A549 (cell line): ENCODE measurements at regions not wholly inside any gene's neighbourhood (a gene's known extent, or its start where the extent isn't known, plus 50 kb on each side); places are given as distances from the start of the nearest gene placed in this dataset.

Experiments used
- ATAC-seq, 2 experiments: fragments of 200-7000 bp in 1 of 2; fragments of >200 bp in 1 of 2; cut with Nextera tagmentation in 1 of 2; cut with Tn5 transposase in 1 of 2; 3 replicates each; pipeline versions ENCODE4 v1.8.0 to v1.9.1; 2018 to 2020; ENCODE audit warnings: mild to moderate bottlenecking in 1 of 2, moderate library complexity in 1 of 2
- CTCF ChIA-PET: fragments of 300-600 bp; sonication (Branson Sonifier 250); formaldehyde crosslinking; extraction: SDS; loops from one replicate; lab custom pipeline; 2021; ENCODE audit warnings: antibody characterized with exemption, inconsistent platforms; lab: Yijun Ruan, JAX
- POLR2A ChIA-PET: fragments of 350-600 bp; formaldehyde crosslinking; extraction: SDS; loops from one replicate; lab custom pipeline; 2021; ENCODE audit warnings: antibody characterized with exemption, inconsistent platforms; lab: Yijun Ruan, JAX
- DNase-seq, 2 experiments: peaks; one replicate each; pipeline versions ENCODE4 v3.0.0 to v3.0.0-alpha.2; 2011 to 2016; ENCODE audit warnings: low read depth in 1 of 2, low spot score in 1 of 2
- FAIRE-seq: peaks from 2 replicates; lab custom pipeline; 2011; peaks lifted over from hg19 to GRCh38; lab: Jason Lieb, UNC
- H3K27ac ChIP-seq, 2 experiments: fragments of >200 bp; sonication (Bioruptor Twin); formaldehyde crosslinking; 3 replicates each; pipeline ENCODE4 v1.5.1; 2016 to 2017
- H3K4me1 ChIP-seq: fragments of >200 bp; sonication (Bioruptor Twin); formaldehyde crosslinking; 3 replicates; pipeline ENCODE4 v1.6.1; 2016
- H3K4me2 ChIP-seq: fragments of >200 bp; sonication (Bioruptor Twin); formaldehyde crosslinking; 3 replicates; pipeline ENCODE4 v1.6.1; 2016
- H3K4me3 ChIP-seq: fragments of >200 bp; sonication (Bioruptor Twin); formaldehyde crosslinking; 3 replicates; pipeline ENCODE4 v1.5.1; 2016
- H3K9me3 ChIP-seq: fragments of >200 bp; sonication (Bioruptor Twin); formaldehyde crosslinking; 3 replicates; pipeline ENCODE4 v1.6.1; 2016
- ATOH8 ChIP-seq: fragments of 250-450 bp; sonication (Bioruptor Pico); IDR thresholded peaks from 2 replicates; pipeline ENCODE4 v1.5.0; 2020; ENCODE audit warnings: low read depth, mild to moderate bottlenecking, moderate library complexity
- CBX2 ChIP-seq: fragments of 200-600 bp; sonication (generic); IDR thresholded peaks from 2 replicates; pipeline ENCODE4 v1.6.1; 2016; ENCODE audit warnings: low read depth, mild to moderate bottlenecking, borderline replicate concordance
- CEBPB ChIP-seq, 2 experiments: fragments of >200 bp in 1 of 2; sonication (Bioruptor Twin) in 1 of 2; formaldehyde crosslinking in 1 of 2; IDR thresholded peaks; 2 replicates each; pipeline ENCODE4 v1.6.1; 2012 to 2016
- CTCF ChIP-seq: fragments of >200 bp; sonication (Bioruptor Twin); formaldehyde crosslinking; IDR thresholded peaks from 3 replicates; pipeline ENCODE4 v1.5.1; 2016
- EHF ChIP-seq: fragments of 250-450 bp; sonication (Bioruptor Pico); IDR thresholded peaks from 2 replicates; pipeline ENCODE4 v1.5.0; 2020; ENCODE audit warnings: mild to moderate bottlenecking
- EHMT2 ChIP-seq: fragments of 200-600 bp; sonication (generic); IDR thresholded peaks from 2 replicates; pipeline ENCODE4 v1.6.1; 2016; ENCODE audit warnings: antibody characterized with exemption, low read depth, mild to moderate bottlenecking, moderate library complexity
- ESRRA ChIP-seq: fragments of 150-350 bp; IDR thresholded peaks from 2 replicates; pipeline ENCODE4 v1.6.1; 2014; ENCODE audit warnings: mild to moderate bottlenecking, low read length, borderline replicate concordance
- GATA3 ChIP-seq: IDR thresholded peaks from 2 replicates; pipeline ENCODE4 v1.6.1; 2012; ENCODE audit warnings: borderline replicate concordance
- HDAC2 ChIP-seq: fragments of 200-600 bp; sonication (generic); IDR thresholded peaks from 2 replicates; pipeline ENCODE4 v1.6.1; 2016
- JUNB ChIP-seq: fragments of >200 bp; sonication (Bioruptor Twin); formaldehyde crosslinking; IDR thresholded peaks from 2 replicates; pipeline ENCODE4 v1.6.1; 2016
- KDM1A ChIP-seq: fragments of 200-600 bp; sonication (generic); IDR thresholded peaks from 2 replicates; pipeline ENCODE4 v1.6.1; 2016; ENCODE audit warnings: low read depth, mild to moderate bottlenecking
- KDM5A ChIP-seq: fragments of 200-600 bp; sonication (generic); IDR thresholded peaks from 2 replicates; pipeline ENCODE4 v1.6.1; 2016; ENCODE audit warnings: antibody characterized with exemption, mild to moderate bottlenecking
- MAFK ChIP-seq: fragments of 450-650 bp; IDR thresholded peaks from 2 replicates; pipeline ENCODE4 v1.6.1; 2014; ENCODE audit not compliant: partially characterized antibody
- MAX ChIP-seq: IDR thresholded peaks from 2 replicates; pipeline ENCODE4 v1.6.1; 2012
- MYC ChIP-seq: IDR thresholded peaks from 2 replicates; pipeline ENCODE4 v1.6.1; 2012; ENCODE audit warnings: mild to moderate bottlenecking, inconsistent platforms, low read length, improper control_type of control experiment, borderline replicate concordance
- PBX3 ChIP-seq: IDR thresholded peaks from 2 replicates; pipeline ENCODE4 v1.6.1; 2012
- POLR2A ChIP-seq: IDR thresholded peaks from 2 replicates; pipeline ENCODE4 v1.6.1; 2012; ENCODE audit warnings: mild to moderate bottlenecking, low read length
- RAD21 ChIP-seq, 2 experiments: fragments of >200 bp in 1 of 2; sonication (Bioruptor Twin) in 1 of 2; formaldehyde crosslinking in 1 of 2; IDR thresholded peaks in 1 of 2; conservative IDR thresholded peaks in 1 of 2; 2 replicates in 1 of 2; 3 replicates in 1 of 2; pipeline ENCODE4 v1.6.1; 2012 to 2018; ENCODE audit warnings: inconsistent platforms in 1 of 2
- RARB ChIP-seq: fragments of 250-450 bp; sonication (Bioruptor Pico); IDR thresholded peaks from 2 replicates; pipeline ENCODE4 v1.8.0; 2021; ENCODE audit warnings: mild to moderate bottlenecking, moderate library complexity
- RCOR1 ChIP-seq: fragments of 150-350 bp; IDR thresholded peaks from 2 replicates; pipeline ENCODE4 v1.6.1; 2014; ENCODE audit warnings: antibody characterized with exemption, low read length, low read depth
- RNF2 ChIP-seq: fragments of 200-600 bp; sonication (generic); IDR thresholded peaks from 2 replicates; pipeline ENCODE4 v1.6.1; 2016; ENCODE audit warnings: low read depth, mild to moderate bottlenecking, antibody characterized with exemption, moderate library complexity, borderline replicate concordance
- SMC3 ChIP-seq: fragments of >200 bp; sonication (Bioruptor Twin); formaldehyde crosslinking; IDR thresholded peaks from 3 replicates; pipeline ENCODE4 v1.6.1; 2018; ENCODE audit warnings: inconsistent platforms
- SREBF2 ChIP-seq: fragments of 450-650 bp; IDR thresholded peaks from 2 replicates; pipeline ENCODE4 v1.6.1; 2014; ENCODE audit warnings: mild to moderate bottlenecking, moderate library complexity
- USF2 ChIP-seq: fragments of 450-650 bp; IDR thresholded peaks from 2 replicates; pipeline ENCODE4 v1.6.1; 2014; ENCODE audit warnings: antibody characterized with exemption
- ZSCAN20 ChIP-seq: fragments of 250-450 bp; sonication (Bioruptor Pico); IDR thresholded peaks from 2 replicates; pipeline ENCODE4 v1.8.0; 2022; ENCODE audit warnings: mild to moderate bottlenecking, moderate library complexity
- WGBS: methylation state at CpG from one replicate; pipeline ENCODE4 v1.1.6; 2017; ENCODE audit errors: missing lambda C conversion rate; 5-methylcytosine and 5-hydroxymethylcytosine counted together

GRCh38 chr15:93895976-93896770 is 335.2 kb upstream of the MCTP2 start:
- Histone ChIP-seq H3K4me1 (no peaks in the 10 kb centered on the region), H3K9me3 (no peaks in the 10 kb centered on the region), H3K4me2 (no peak overlapping the region)
- CTCF ChIA-PET = no interaction called here
- WGBS = 2% methylated on average over 5 of the region's 5 CpGs
- no peak for ATAC-seq
- TF ChIP-seq HDAC2 = no peak
- no peak for TF ChIP-seq ATOH8
- TF ChIP-seq JUNB = no peak
- no peak for TF ChIP-seq CTCF
- TF ChIP-seq MAX = no peak
- no peak for TF ChIP-seq RNF2
- no peak for TF ChIP-seq CBX2
- TF ChIP-seq EHF (CRISPR knock-in tag) = no peak
- no peak for TF ChIP-seq RAD21 (conservative IDR thresholded peaks at IDR 0.05 in 1 of 2, IDR thresholded peaks at IDR 0.05 in 1 of 2)
- TF ChIP-seq, all 56 proteins: peak for 0
- H3K4me3 ChIP-seq = no peak overlapping the region
- POLR2A ChIA-PET = no interaction called here
- H3K27ac ChIP-seq = no peak overlapping the region
- FAIRE-seq = no peak
- no peak for DNase-seq

GRCh38 chr15:93894438-93895036 is 336.8 kb upstream of the MCTP2 start:
- Histone ChIP-seq H3K9me3 (no peaks in the 10 kb centered on the region), H3K27ac (no peak overlapping the region), H3K4me2 (no peak overlapping the region), H3K4me1 (no peaks in the 10 kb centered on the region), H3K4me3 (no peak overlapping the region)
- TF ChIP-seq CTCF (no peak), GATA3 (no peak), MAX (no peak), SMC3 (no peak), RCOR1 (no peak), EHF (CRISPR knock-in tag) (no peak), CEBPB (IDR thresholded peaks at IDR 0.05) (no peak), MAFK (no peak), RARB (CRISPR knock-in tag) (no peak), ESRRA (no peak), POLR2A (no peak)
- POLR2A ChIA-PET = no interaction called here
- DNase-seq (no peak), FAIRE-seq (no peak), ATAC-seq (no peak)
- WGBS = 4% methylated on average over 3 of the region's 3 CpGs
- CTCF ChIA-PET = no interaction called here

- DNase-seq (no peak), FAIRE-seq (no peak), ATAC-seq (no peak)
- POLR2A ChIA-PET = no interaction called here
- Histone ChIP-seq H3K4me2 (no peak overlapping the region), H3K27ac (no peak overlapping the region), H3K4me3 (no peak overlapping the region), H3K4me1 (no peaks in the 10 kb centered on the region), H3K9me3 (no peaks in the 10 kb centered on the region)
- WGBS = 3% methylated on average over 1 of the region's 1 CpG
- CTCF ChIA-PET = interaction anchor here (0.7 kb wide), 1 partner anchor 255 kb away, joined by 3 read pairs; no protein-coding TSS in a partner anchor
- no peak for TF ChIP-seq MYC
- TF ChIP-seq RAD21 (conservative IDR thresholded peaks at IDR 0.05 in 1 of 2, IDR thresholded peaks at IDR 0.05 in 1 of 2) = no peak
- no peak for TF ChIP-seq CEBPB (IDR thresholded peaks at IDR 0.05)
- no peak for TF ChIP-seq SREBF2
- TF ChIP-seq PBX3 = no peak
- TF ChIP-seq KDM1A = no peak
- no peak for TF ChIP-seq KDM5A
- no peak for TF ChIP-seq ZSCAN20 (CRISPR knock-in tag)
- no peak for TF ChIP-seq EHMT2
- no peak for TF ChIP-seq USF2
Measured at GRCh38 chr15:93887151-93887550, 344.2 kb upstream of the MCTP2 start.
